CD14-positive monocyte (primary cell): ENCODE measurements at regions not wholly inside any gene's neighbourhood (a gene's known extent, or its start where the extent isn't known, plus 50 kb on each side); places are given as distances from the start of the nearest gene placed in this dataset.

Source experiments
- DNase-seq, 3 donors: peaks; one replicate each; pipeline ENCODE4 v3.0.0-alpha.2; 2011 to 2022
- H2AFZ ChIP-seq: 2 replicates; pipeline ENCODE4 v1.6.0; 2012; ENCODE audit warnings: mild to moderate bottlenecking, low read depth, low read length, inconsistent platforms; ENCODE audit not compliant: insufficient read depth, poor library complexity, severe bottlenecking
- H3K27ac ChIP-seq, 2 donors: 1 replicate in 1 of 2; 2 replicates in 1 of 2; pipeline ENCODE4 v1.5.1; 2012 to 2013; ENCODE audit warnings: low read length in 2 of 2, control low read depth in 1 of 2, inconsistent platforms in 1 of 2, low read depth in 1 of 2, mild to moderate bottlenecking in 1 of 2
- H3K27me3 ChIP-seq, 2 donors: one replicate each; pipeline versions ENCODE4 v1.6.0 to v1.6.1; 2011 to 2013; ENCODE audit warnings: low read length in 2 of 2; ENCODE audit not compliant: control insufficient read depth in 2 of 2, insufficient read depth in 2 of 2
- H3K36me3 ChIP-seq, 2 donors: replicated peaks in 1 of 2; 1 replicate in 1 of 2; 2 replicates in 1 of 2; pipeline versions ENCODE4 v1.5.1 to v1.6.1; 2012 to 2013; ENCODE audit warnings: low read length in 2 of 2, control low read depth in 1 of 2, inconsistent platforms in 1 of 2, mild to moderate bottlenecking in 1 of 2; ENCODE audit not compliant: insufficient read depth in 2 of 2, control insufficient read depth in 1 of 2
- H3K4me1 ChIP-seq, 2 donors: 1 replicate in 1 of 2; 2 replicates in 1 of 2; pipeline versions ENCODE4 v1.5.1 to v1.6.1; 2012 to 2013; ENCODE audit warnings: low read length in 2 of 2, control low read depth in 1 of 2, inconsistent platforms in 1 of 2, mild to moderate bottlenecking in 1 of 2, moderate library complexity in 1 of 2; ENCODE audit not compliant: insufficient read depth in 2 of 2, control insufficient read depth in 1 of 2
- H3K4me2 ChIP-seq: replicated peaks from 2 replicates; pipeline ENCODE3; 2012; ENCODE audit warnings: low read length, moderate library complexity, mild to moderate bottlenecking; ENCODE audit not compliant: poor library complexity, severe bottlenecking; ENCODE audit errors: extremely low read depth
- H3K4me3 ChIP-seq, 3 experiments: fragments of 200-600 bp in 1 of 3; sonication (generic) in 1 of 3; replicated peaks in 1 of 3; 1 replicate in 2 of 3; 2 replicates in 1 of 3; pipeline ENCODE4 v1.5.1; 2011 to 2013; ENCODE audit warnings: low read length in 3 of 3, mild to moderate bottlenecking in 3 of 3, control low read depth in 2 of 3, low read depth in 2 of 3, inconsistent platforms in 1 of 3, moderate library complexity in 1 of 3
- H3K79me2 ChIP-seq: 2 replicates; pipeline ENCODE4 v1.6.0; 2012; ENCODE audit warnings: mild to moderate bottlenecking, control low read depth, inconsistent platforms, low read length, moderate library complexity; ENCODE audit not compliant: insufficient read depth
- H3K9ac ChIP-seq: 2 replicates; pipeline ENCODE4 v1.6.0; 2017; ENCODE audit warnings: low read length, mild to moderate bottlenecking; ENCODE audit not compliant: insufficient read depth, poor library complexity, severe bottlenecking
- H3K9me3 ChIP-seq, 2 donors: replicated peaks in 1 of 2; 1 replicate in 1 of 2; 2 replicates in 1 of 2; pipeline versions ENCODE4 v1.5.1 to v1.6.1; 2012 to 2013; ENCODE audit warnings: low read length in 2 of 2, control low read depth in 1 of 2; ENCODE audit not compliant: control insufficient read depth in 1 of 2, insufficient read depth in 1 of 2
- H4K20me1 ChIP-seq: 2 replicates; pipeline ENCODE4 v1.6.0; 2012; ENCODE audit warnings: mild to moderate bottlenecking, low read length, control low read depth, moderate library complexity; ENCODE audit not compliant: insufficient read depth
- H3K27ac Mint-ChIP-seq, 7 donors: one replicate each; pipeline ENCODE4 v1.8.0; 2020; ENCODE audit warnings: mild to moderate bottlenecking in 7 of 7, mixed read lengths in 7 of 7, moderate library complexity in 6 of 7, inconsistent platforms in 2 of 7
- H3K27me3 Mint-ChIP-seq, 3 donors: one replicate each; pipeline ENCODE4 v1.8.0; 2021 to 2022; ENCODE audit warnings: low read depth in 3 of 3, mild to moderate bottlenecking in 3 of 3, mixed read lengths in 3 of 3, moderate library complexity in 3 of 3, inconsistent platforms in 1 of 3
- H3K36me3 Mint-ChIP-seq, 2 donors: one replicate each; pipeline ENCODE4 v1.8.0; 2020; ENCODE audit warnings: mixed read lengths in 2 of 2, inconsistent platforms in 1 of 2, mild to moderate bottlenecking in 1 of 2
- H3K4me1 Mint-ChIP-seq: one replicate; pipeline ENCODE4 v1.8.0; 2020; ENCODE audit warnings: mild to moderate bottlenecking, mixed read lengths
- H3K4me3 Mint-ChIP-seq, 2 donors: one replicate each; pipeline ENCODE4 v1.8.0; 2020; ENCODE audit warnings: mild to moderate bottlenecking in 2 of 2, mixed read lengths in 2 of 2, moderate library complexity in 1 of 2
- H3K9me3 Mint-ChIP-seq, 7 donors: one replicate each; pipeline ENCODE4 v1.8.0; 2020 to 2022; ENCODE audit warnings: mixed read lengths in 7 of 7, mild to moderate bottlenecking in 6 of 7, moderate library complexity in 6 of 7, inconsistent platforms in 2 of 7
- CTCF ChIP-seq: fragments of 200-600 bp; IDR thresholded peaks from one replicate; pipeline ENCODE4 v1.8.0; 2022; ENCODE audit warnings: antibody characterized with exemption, mild to moderate bottlenecking
- WGBS: methylation state at CpG from one replicate; pipeline ENCODE4 v1.1.5; 2013; ENCODE audit warnings: missing lambda C conversion rate; ENCODE audit not compliant: insufficient coverage; 5-methylcytosine and 5-hydroxymethylcytosine counted together
- intact Hi-C, 2 donors: fragments of 100-400 bp; cut with micrococcal nuclease; formaldehyde crosslinking; loops; one replicate each; pipeline versions ENCODE4 v1.15.0 to v1.15.1; 2023

GRCh38 chr4:189046642-189047041 is 894.0 kb upstream of the FRG1 start:
- no peak for TF ChIP-seq CTCF
- no peak overlapping the region for H3K4me2 ChIP-seq
- 100% methylated on average over 1 of the region's 1 CpG for WGBS
- no peaks in the 10 kb centered on the region for H3K79me2 ChIP-seq
- H2AFZ ChIP-seq = no peak overlapping the region
- H3K27ac ChIP-seq = no peak overlapping the region
- Mint-ChIP-seq H3K27ac (no peak overlapping the region), H3K4me1 (no peaks in the 10 kb centered on the region), H3K9me3 (peaks cover 0 to 4% (median 0%) of the 10 kb centered on the region in 7 donors), H3K27me3 (no peaks in the 10 kb centered on the region), H3K36me3 (no peaks in the 10 kb centered on the region), H3K4me3 (no peak overlapping the region)
- intact Hi-C loops = no loop called here
- DNase-seq = no peak
- H3K36me3 ChIP-seq = no peaks in the 10 kb centered on the region
- H3K4me1 ChIP-seq = no peaks in the 10 kb centered on the region
- H4K20me1 ChIP-seq = no peaks in the 10 kb centered on the region
- H3K9ac ChIP-seq = no peak overlapping the region
- no peaks in the 10 kb centered on the region for H3K27me3 ChIP-seq
- no peak overlapping the region for H3K4me3 ChIP-seq
- no peaks in the 10 kb centered on the region for H3K9me3 ChIP-seq

- Histone ChIP-seq H3K79me2 (no peaks in the 10 kb centered on the region), H3K36me3 (no peaks in the 10 kb centered on the region), H3K4me1 (no peaks in the 10 kb centered on the region), H2AFZ (no peak overlapping the region), H4K20me1 (no peaks in the 10 kb centered on the region), H3K9ac (no peak overlapping the region), H3K4me3 (no peak overlapping the region), H3K27ac (no peak overlapping the region), H3K9me3 (no peaks in the 10 kb centered on the region), H3K4me2 (no peak overlapping the region), H3K27me3 (no peaks in the 10 kb centered on the region)
- H3K27me3 Mint-ChIP-seq = no peaks in the 10 kb centered on the region
- no peak for TF ChIP-seq CTCF
- no CpG with 5 or more reads among the region's 1 CpG for WGBS
- H3K4me1 Mint-ChIP-seq = no peaks in the 10 kb centered on the region
- no peak for DNase-seq
- no peak overlapping the region for H3K4me3 Mint-ChIP-seq
- peaks cover 0 to 2% (median 0%) of the 10 kb centered on the region in 7 donors for H3K9me3 Mint-ChIP-seq
- no peaks in the 10 kb centered on the region for H3K36me3 Mint-ChIP-seq
- H3K27ac Mint-ChIP-seq = peak overlapping the region in 1 of 7 donors; percentile 30
- intact Hi-C loops = no loop called here
Observed at GRCh38 chr4:189048119-189048518, 892.6 kb upstream of the FRG1 start.
